SK-N-SH treated with all-trans-retinoic acid at 6 μM for 48 hours (cell line): ENCODE measurements at regions not wholly inside any gene's neighbourhood (a gene's known extent, or its start where the extent isn't known, plus 50 kb on each side); places are given as distances from the start of the nearest gene placed in this dataset.

ENCODE experiments used
- ATAC-seq: fragments of 200-7000 bp; cut with Tn5 transposase; 3 replicates; pipeline ENCODE4 v1.9.1; 2020; ENCODE audit warnings: mild to moderate bottlenecking, moderate library complexity
- ARNTL ChIP-seq: fragments of 450-650 bp; formaldehyde crosslinking; IDR thresholded peaks from 2 replicates; pipeline ENCODE4 v1.5.0; 2020; ENCODE audit warnings: low read depth, mild to moderate bottlenecking, moderate library complexity, borderline replicate concordance
- BACH2 ChIP-seq: fragments of 250-450 bp; sonication (Bioruptor Pico); IDR thresholded peaks from 2 replicates; pipeline ENCODE4 v1.9.0; 2021; ENCODE audit warnings: mild to moderate bottlenecking, borderline replicate concordance
- CSDC2 ChIP-seq: fragments of 250-450 bp; sonication (Bioruptor Pico); IDR thresholded peaks from 2 replicates; pipeline ENCODE4 v1.5.0; 2020; ENCODE audit warnings: mild to moderate bottlenecking, moderate library complexity
- CSRNP3 ChIP-seq: fragments of 250-450 bp; sonication (Bioruptor Pico); IDR thresholded peaks from 2 replicates; pipeline ENCODE4 v1.5.1; 2021; ENCODE audit warnings: mild to moderate bottlenecking, moderate library complexity
- ESRRG ChIP-seq: fragments of 250-450 bp; sonication (Bioruptor Pico); IDR thresholded peaks from 2 replicates; pipeline ENCODE4 v1.6.1; 2021; ENCODE audit warnings: mild to moderate bottlenecking
- GLIS3 ChIP-seq: fragments of 250-450 bp; sonication (Bioruptor Pico); IDR thresholded peaks from 2 replicates; pipeline ENCODE4 v1.5.0; 2020; ENCODE audit warnings: mild to moderate bottlenecking, moderate library complexity
- ISL1 ChIP-seq: fragments of 250-450 bp; sonication (Bioruptor Pico); IDR thresholded peaks from 2 replicates; pipeline ENCODE4 v2.1.2; 2022; ENCODE audit warnings: mild to moderate bottlenecking, moderate library complexity
- OSR1 ChIP-seq: fragments of 250-450 bp; sonication (Bioruptor Pico); IDR thresholded peaks from 2 replicates; pipeline ENCODE4 v1.8.0; 2022; ENCODE audit warnings: moderate library complexity, mild to moderate bottlenecking, inconsistent platforms
- POU6F1 ChIP-seq: fragments of 250-450 bp; sonication (Bioruptor Pico); IDR thresholded peaks from 2 replicates; pipeline ENCODE4 v1.8.0; 2021; ENCODE audit warnings: low read depth, mild to moderate bottlenecking, moderate library complexity, borderline replicate concordance
- PPARA ChIP-seq: fragments of 250-450 bp; sonication (Bioruptor Pico); IDR thresholded peaks from 2 replicates; pipeline ENCODE4 v1.5.0; 2020; ENCODE audit warnings: mild to moderate bottlenecking, borderline replicate concordance
- RARB ChIP-seq: fragments of 250-450 bp; sonication (Bioruptor Pico); IDR thresholded peaks from 2 replicates; pipeline ENCODE4 v1.8.0; 2021; ENCODE audit warnings: mild to moderate bottlenecking, moderate library complexity
- SNAI2 ChIP-seq: fragments of 250-450 bp; sonication (Bioruptor Pico); IDR thresholded peaks from 2 replicates; pipeline ENCODE4 v1.5.0; 2020; ENCODE audit warnings: mild to moderate bottlenecking, moderate library complexity
- TCF4 ChIP-seq: fragments of 250-450 bp; sonication (Bioruptor Pico); IDR thresholded peaks from 2 replicates; pipeline ENCODE4 v1.8.0; 2021; ENCODE audit warnings: mild to moderate bottlenecking, moderate library complexity, borderline replicate concordance
- TOX ChIP-seq: fragments of 250-450 bp; sonication (Bioruptor Pico); IDR thresholded peaks from 2 replicates; pipeline ENCODE4 v1.8.0; 2021; ENCODE audit warnings: mild to moderate bottlenecking, moderate library complexity, borderline replicate concordance
- ZFP3 ChIP-seq: fragments of 250-450 bp; sonication (Bioruptor Pico); IDR thresholded peaks from 2 replicates; pipeline ENCODE4 v1.5.0; 2020; ENCODE audit warnings: mild to moderate bottlenecking, moderate library complexity
- ZFP30 ChIP-seq: fragments of 450-650 bp; formaldehyde crosslinking; IDR thresholded peaks from 2 replicates; pipeline ENCODE4 v1.5.0; 2022; ENCODE audit warnings: mild to moderate bottlenecking, moderate library complexity
- ZNF565 ChIP-seq: fragments of 450-650 bp; formaldehyde crosslinking; conservative IDR thresholded peaks from 2 replicates; pipeline ENCODE4 v1.5.0; 2020; ENCODE audit warnings: low read depth, mild to moderate bottlenecking, moderate library complexity
- ZNF70 ChIP-seq: fragments of 450-650 bp; formaldehyde crosslinking; IDR thresholded peaks from 2 replicates; pipeline ENCODE4 v1.5.0; 2020; ENCODE audit warnings: mild to moderate bottlenecking, moderate library complexity
- ZNF8 ChIP-seq: fragments of 450-650 bp; formaldehyde crosslinking; IDR thresholded peaks from 2 replicates; pipeline ENCODE4 v1.5.0; 2020; ENCODE audit warnings: mild to moderate bottlenecking, moderate library complexity
- TF ChIP-seq, protein P1 (sequence below): fragments of 250-450 bp; sonication (Bioruptor Pico); IDR thresholded peaks from 2 replicates; pipeline ENCODE4 v1.8.0; 2020; ENCODE audit warnings: mild to moderate bottlenecking, moderate library complexity, borderline replicate concordance
- TF ChIP-seq, protein P2 (sequence below): fragments of 250-450 bp; sonication (Bioruptor Pico); IDR thresholded peaks from 2 replicates; pipeline ENCODE4 v1.5.0; 2020; ENCODE audit warnings: mild to moderate bottlenecking, moderate library complexity
- TF ChIP-seq, protein P3 (sequence below): fragments of 250-450 bp; sonication (Bioruptor Pico); IDR thresholded peaks from 2 replicates; pipeline ENCODE4 v1.5.1; 2020; ENCODE audit warnings: low read depth, mild to moderate bottlenecking, moderate library complexity

GRCh38 chr18:57961411-57961810, 82.6 kb upstream of the NEDD4L start:
- ATAC-seq: no peak
- TF ChIP-seq CSRNP3 (no peak), SNAI2 (no peak), ARNTL (CRISPR knock-in tag) (no peak), ZNF70 (no peak), GLIS3 (CRISPR knock-in tag) (no peak), ESRRG (CRISPR knock-in tag) (no peak), TOX (CRISPR knock-in tag) (no peak), CSDC2 (no peak), ISL1 (CRISPR knock-in tag) (no peak), ZNF8 (CRISPR knock-in tag) (no peak), ZNF565 (CRISPR knock-in tag) (no peak), PPARA (CRISPR knock-in tag) (no peak), POU6F1 (CRISPR knock-in tag) (no peak), OSR1 (CRISPR knock-in tag) (no peak), RARB (CRISPR knock-in tag) (no peak)
- TF ChIP-seq, protein P1, sequence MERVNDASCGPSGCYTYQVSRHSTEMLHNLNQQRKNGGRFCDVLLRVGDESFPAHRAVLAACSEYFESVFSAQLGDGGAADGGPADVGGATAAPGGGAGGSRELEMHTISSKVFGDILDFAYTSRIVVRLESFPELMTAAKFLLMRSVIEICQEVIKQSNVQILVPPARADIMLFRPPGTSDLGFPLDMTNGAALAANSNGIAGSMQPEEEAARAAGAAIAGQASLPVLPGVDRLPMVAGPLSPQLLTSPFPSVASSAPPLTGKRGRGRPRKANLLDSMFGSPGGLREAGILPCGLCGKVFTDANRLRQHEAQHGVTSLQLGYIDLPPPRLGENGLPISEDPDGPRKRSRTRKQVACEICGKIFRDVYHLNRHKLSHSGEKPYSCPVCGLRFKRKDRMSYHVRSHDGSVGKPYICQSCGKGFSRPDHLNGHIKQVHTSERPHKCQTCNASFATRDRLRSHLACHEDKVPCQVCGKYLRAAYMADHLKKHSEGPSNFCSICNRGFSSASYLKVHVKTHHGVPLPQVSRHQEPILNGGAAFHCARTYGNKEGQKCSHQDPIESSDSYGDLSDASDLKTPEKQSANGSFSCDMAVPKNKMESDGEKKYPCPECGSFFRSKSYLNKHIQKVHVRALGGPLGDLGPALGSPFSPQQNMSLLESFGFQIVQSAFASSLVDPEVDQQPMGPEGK (CRISPR knock-in tag): no peak
- TF ChIP-seq, protein P2, sequence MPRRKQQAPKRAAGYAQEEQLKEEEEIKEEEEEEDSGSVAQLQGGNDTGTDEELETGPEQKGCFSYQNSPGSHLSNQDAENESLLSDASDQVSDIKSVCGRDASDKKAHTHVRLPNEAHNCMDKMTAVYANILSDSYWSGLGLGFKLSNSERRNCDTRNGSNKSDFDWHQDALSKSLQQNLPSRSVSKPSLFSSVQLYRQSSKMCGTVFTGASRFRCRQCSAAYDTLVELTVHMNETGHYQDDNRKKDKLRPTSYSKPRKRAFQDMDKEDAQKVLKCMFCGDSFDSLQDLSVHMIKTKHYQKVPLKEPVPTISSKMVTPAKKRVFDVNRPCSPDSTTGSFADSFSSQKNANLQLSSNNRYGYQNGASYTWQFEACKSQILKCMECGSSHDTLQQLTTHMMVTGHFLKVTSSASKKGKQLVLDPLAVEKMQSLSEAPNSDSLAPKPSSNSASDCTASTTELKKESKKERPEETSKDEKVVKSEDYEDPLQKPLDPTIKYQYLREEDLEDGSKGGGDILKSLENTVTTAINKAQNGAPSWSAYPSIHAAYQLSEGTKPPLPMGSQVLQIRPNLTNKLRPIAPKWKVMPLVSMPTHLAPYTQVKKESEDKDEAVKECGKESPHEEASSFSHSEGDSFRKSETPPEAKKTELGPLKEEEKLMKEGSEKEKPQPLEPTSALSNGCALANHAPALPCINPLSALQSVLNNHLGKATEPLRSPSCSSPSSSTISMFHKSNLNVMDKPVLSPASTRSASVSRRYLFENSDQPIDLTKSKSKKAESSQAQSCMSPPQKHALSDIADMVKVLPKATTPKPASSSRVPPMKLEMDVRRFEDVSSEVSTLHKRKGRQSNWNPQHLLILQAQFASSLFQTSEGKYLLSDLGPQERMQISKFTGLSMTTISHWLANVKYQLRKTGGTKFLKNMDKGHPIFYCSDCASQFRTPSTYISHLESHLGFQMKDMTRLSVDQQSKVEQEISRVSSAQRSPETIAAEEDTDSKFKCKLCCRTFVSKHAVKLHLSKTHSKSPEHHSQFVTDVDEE (CRISPR knock-in tag): no peak
- TF ChIP-seq, all 23 proteins: peak for 0

- ATAC-seq: peak; percentile 94
- no peak for TF ChIP-seq TCF4 (CRISPR knock-in tag)
- TF ChIP-seq ZFP30 (CRISPR knock-in tag): no peak
- TF ChIP-seq GLIS3 (CRISPR knock-in tag): no peak
- TF ChIP-seq CSDC2: no peak
- TF ChIP-seq SNAI2: no peak
- no peak for TF ChIP-seq POU6F1 (CRISPR knock-in tag)
- TF ChIP-seq, protein P3, sequence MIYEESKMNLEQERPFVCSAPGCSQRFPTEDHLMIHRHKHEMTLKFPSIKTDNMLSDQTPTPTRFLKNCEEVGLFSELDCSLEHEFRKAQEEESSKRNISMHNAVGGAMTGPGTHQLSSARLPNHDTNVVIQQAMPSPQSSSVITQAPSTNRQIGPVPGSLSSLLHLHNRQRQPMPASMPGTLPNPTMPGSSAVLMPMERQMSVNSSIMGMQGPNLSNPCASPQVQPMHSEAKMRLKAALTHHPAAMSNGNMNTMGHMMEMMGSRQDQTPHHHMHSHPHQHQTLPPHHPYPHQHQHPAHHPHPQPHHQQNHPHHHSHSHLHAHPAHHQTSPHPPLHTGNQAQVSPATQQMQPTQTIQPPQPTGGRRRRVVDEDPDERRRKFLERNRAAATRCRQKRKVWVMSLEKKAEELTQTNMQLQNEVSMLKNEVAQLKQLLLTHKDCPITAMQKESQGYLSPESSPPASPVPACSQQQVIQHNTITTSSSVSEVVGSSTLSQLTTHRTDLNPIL (CRISPR knock-in tag): no peak
- no peak for TF ChIP-seq ISL1 (CRISPR knock-in tag)
- no peak for TF ChIP-seq CSRNP3
- TF ChIP-seq, protein P1 (CRISPR knock-in tag): no peak
- no peak for TF ChIP-seq TOX (CRISPR knock-in tag)
- no peak for TF ChIP-seq BACH2 (CRISPR knock-in tag)
- TF ChIP-seq ARNTL (CRISPR knock-in tag): no peak
- TF ChIP-seq ZNF565 (CRISPR knock-in tag): no peak
- no peak for TF ChIP-seq OSR1 (CRISPR knock-in tag)
- no peak for TF ChIP-seq RARB (CRISPR knock-in tag)
- no peak for TF ChIP-seq ZNF8 (CRISPR knock-in tag)
- no peak for TF ChIP-seq ZFP3
Observed at GRCh38 chr18:57959278-57959677, 84.7 kb upstream of the NEDD4L start.
